Common myeloid progenitor, CD34-positive (primary cell): ENCODE measurements at regions not wholly inside any gene's neighbourhood (a gene's known extent, or its start where the extent isn't known, plus 50 kb on each side); places are given as distances from the start of the nearest gene placed in this dataset.

Source experiments
- CTCF ChIA-PET: fragments of 350-600 bp; sonication (Branson Sonifier 250); formaldehyde crosslinking; loops from one replicate; lab custom pipeline; 2021; ENCODE audit warnings: antibody characterized with exemption; lab: Charles Lee
- POLR2A ChIA-PET: fragments of 350-600 bp; sonication (Branson Sonifier 250); formaldehyde crosslinking; loops from one replicate; lab custom pipeline; 2021; ENCODE audit warnings: antibody characterized with exemption; lab: Charles Lee
- DNase-seq, 3 donors: peaks; one replicate each; pipeline versions ENCODE4 v3.0.0 to v3.0.0-alpha.2; 2013
- H3K27ac ChIP-seq, 2 experiments: 1 replicate in 1 of 2; 2 replicates in 1 of 2; pipeline ENCODE4 v1.7.0; 2013; ENCODE audit warnings: inconsistent platforms in 2 of 2, low read length in 2 of 2, mild to moderate bottlenecking in 2 of 2, low read depth in 1 of 2, moderate library complexity in 1 of 2; ENCODE audit not compliant: severe bottlenecking in 2 of 2, insufficient read depth in 1 of 2, poor library complexity in 1 of 2
- H3K27me3 ChIP-seq, 5 experiments: replicated peaks in 2 of 5; 1 replicate in 3 of 5; 2 replicates in 2 of 5; pipeline versions ENCODE4 v1.6.1 to v1.7.0; 2013; ENCODE audit warnings: low read length in 4 of 5, mild to moderate bottlenecking in 2 of 5, moderate library complexity in 2 of 5, inconsistent platforms in 1 of 5; ENCODE audit not compliant: insufficient read depth in 5 of 5, control insufficient read depth in 4 of 5
- H3K36me3 ChIP-seq, 4 experiments: 1 replicate in 2 of 4; 2 replicates in 2 of 4; pipeline versions ENCODE4 v1.6.1 to v1.7.0; 2013; ENCODE audit warnings: low read length in 3 of 4, control low read depth in 1 of 4, mild to moderate bottlenecking in 1 of 4; ENCODE audit not compliant: control insufficient read depth in 4 of 4, insufficient read depth in 4 of 4
- H3K4me1 ChIP-seq, 4 experiments: 1 replicate in 3 of 4; 2 replicates in 1 of 4; pipeline versions ENCODE4 v1.6.1 to v1.7.1; 2013; ENCODE audit warnings: low read length in 3 of 4, mild to moderate bottlenecking in 3 of 4, control low read depth in 1 of 4, inconsistent platforms in 1 of 4, moderate library complexity in 1 of 4; ENCODE audit not compliant: control insufficient read depth in 4 of 4, insufficient read depth in 4 of 4; ENCODE audit errors: control extremely low read depth in 1 of 4
- H3K4me3 ChIP-seq, 7 experiments: 1 replicate in 4 of 7; 2 replicates in 3 of 7; pipeline versions ENCODE4 v1.5.1 to v1.7.0; 2013; ENCODE audit warnings: mild to moderate bottlenecking in 7 of 7, low read length in 6 of 7, moderate library complexity in 6 of 7, inconsistent platforms in 2 of 7, low read depth in 2 of 7, control low read depth in 1 of 7; ENCODE audit not compliant: insufficient read depth in 4 of 7, control insufficient read depth in 1 of 7; ENCODE audit errors: extremely low read depth in 1 of 7
- H3K9me3 ChIP-seq, 5 experiments: 1 replicate in 4 of 5; 2 replicates in 1 of 5; pipeline versions ENCODE4 v1.6.1 to v1.7.1; 2013; ENCODE audit warnings: low read length in 4 of 5, mild to moderate bottlenecking in 2 of 5, inconsistent platforms in 1 of 5, low read depth in 1 of 5, moderate library complexity in 1 of 5; ENCODE audit not compliant: control insufficient read depth in 4 of 5, insufficient read depth in 2 of 5; ENCODE audit errors: control extremely low read depth in 1 of 5
- WGBS: methylation state at CpG from one replicate; pipeline ENCODE4 v1.1.5; 2013; ENCODE audit not compliant: insufficient coverage; 5-methylcytosine and 5-hydroxymethylcytosine counted together

DNA sequence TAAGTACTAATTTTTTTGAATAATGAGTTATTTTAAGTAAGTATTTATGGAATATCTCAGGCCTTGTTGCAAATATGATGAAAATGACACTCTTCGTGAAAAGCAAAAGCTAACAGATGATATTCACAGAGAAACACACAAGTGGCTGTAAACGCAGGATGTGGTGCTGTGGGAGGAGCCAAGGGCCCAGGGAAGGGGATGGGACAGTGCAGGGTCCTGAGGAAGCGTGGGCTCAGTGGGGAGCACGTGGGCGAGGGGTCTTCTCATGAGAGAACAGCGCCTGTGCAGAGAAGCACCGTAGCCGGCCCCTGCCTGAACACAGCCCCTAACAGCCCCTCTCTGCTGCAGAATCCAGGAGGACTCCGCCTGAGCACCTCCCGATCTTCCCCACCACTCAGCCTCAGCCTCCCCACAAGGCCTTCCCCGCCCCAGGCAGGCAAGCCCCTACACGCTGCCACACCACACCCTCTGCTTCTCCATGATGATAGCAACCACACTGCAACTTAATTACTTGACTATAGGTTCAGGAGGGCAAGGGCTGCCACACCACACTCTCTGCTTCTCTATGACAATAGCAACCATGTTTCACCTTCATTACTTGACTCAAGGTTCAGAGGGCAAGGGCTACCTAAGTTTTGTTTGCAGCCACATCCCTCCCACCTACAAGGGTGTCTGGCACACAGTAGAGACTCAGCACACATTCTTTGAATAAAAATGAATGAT lies 152.6 kb upstream of the RNF32 start:
- no peak for DNase-seq
- 77% methylated on average over 8 of the region's 12 CpGs for WGBS
- no peaks in the 10 kb centered on the region for H3K36me3 ChIP-seq
- ChIA-PET POLR2A (no interaction called here), CTCF (no interaction called here)
- no peaks in the 10 kb centered on the region for H3K4me1 ChIP-seq
- no peaks in the 10 kb centered on the region for H3K9me3 ChIP-seq
- H3K27ac ChIP-seq: no peak overlapping the region
- H3K4me3 ChIP-seq: no peak overlapping the region
- peaks cover 0 to 29% (median 4%) of the 10 kb centered on the region in 5 experiments for H3K27me3 ChIP-seq

DNA sequence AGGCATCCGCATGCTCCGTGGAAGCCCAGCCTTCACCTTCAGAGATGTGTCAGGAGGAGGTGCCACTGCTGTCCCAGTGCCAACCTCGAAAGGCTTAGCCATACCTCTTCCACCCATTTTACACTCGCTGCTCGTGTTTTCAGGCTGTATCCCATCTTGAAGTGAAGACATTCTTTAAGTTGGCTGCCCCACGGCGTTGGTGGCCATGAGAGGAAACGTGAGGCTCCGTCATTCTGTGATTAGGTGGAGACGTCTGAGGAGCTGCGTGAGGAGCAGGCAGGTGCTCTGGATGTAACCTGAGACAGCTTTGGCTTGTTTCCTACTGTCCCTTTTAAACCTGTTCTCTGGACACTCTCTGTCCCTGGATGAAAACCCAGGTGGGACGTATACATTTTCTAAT lies 159.9 kb upstream of the RNF32 start:
- no peak for DNase-seq
- 89% methylated on average over 12 of the region's 12 CpGs for WGBS
- H3K36me3 ChIP-seq: no peaks in the 10 kb centered on the region
- ChIA-PET POLR2A (no interaction called here), CTCF (no interaction called here)
- H3K4me3 ChIP-seq: no peak overlapping the region
- peaks cover 0 to 48% (median 5%) of the 10 kb centered on the region in 5 experiments for H3K27me3 ChIP-seq
- no peaks in the 10 kb centered on the region for H3K4me1 ChIP-seq
- no peaks in the 10 kb centered on the region for H3K9me3 ChIP-seq
- no peak overlapping the region for H3K27ac ChIP-seq

DNA sequence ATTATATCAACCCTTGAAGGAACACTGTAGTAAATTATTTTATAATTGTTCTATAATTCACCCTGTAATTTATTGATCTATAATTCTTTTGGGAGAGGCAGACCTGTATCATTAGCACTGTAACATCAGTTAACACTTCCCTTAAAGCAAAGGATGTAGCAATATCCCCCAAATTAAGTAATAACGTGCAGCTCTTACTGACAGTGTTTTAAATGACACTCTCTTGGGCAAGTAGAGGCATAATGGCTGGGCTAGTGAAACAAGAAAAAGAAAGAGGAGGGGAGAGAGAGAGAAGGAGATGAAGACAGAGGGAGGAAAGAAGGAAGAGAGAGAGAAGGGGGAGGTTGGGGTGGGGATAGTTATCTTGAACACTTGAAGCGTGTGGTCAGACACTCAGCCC lies 161.0 kb upstream of the RNF32 start:
- no peaks in the 10 kb centered on the region for H3K36me3 ChIP-seq
- no peak overlapping the region for H3K27ac ChIP-seq
- H3K27me3 ChIP-seq: peaks cover 0 to 53% (median 8%) of the 10 kb centered on the region in 5 experiments
- DNase-seq: no peak
- no peaks in the 10 kb centered on the region for H3K9me3 ChIP-seq
- ChIA-PET POLR2A (no interaction called here), CTCF (no interaction called here)
- no peaks in the 10 kb centered on the region for H3K4me1 ChIP-seq
- H3K4me3 ChIP-seq: no peak overlapping the region
- 40% methylated on average over 1 of the region's 2 CpGs for WGBS

DNA sequence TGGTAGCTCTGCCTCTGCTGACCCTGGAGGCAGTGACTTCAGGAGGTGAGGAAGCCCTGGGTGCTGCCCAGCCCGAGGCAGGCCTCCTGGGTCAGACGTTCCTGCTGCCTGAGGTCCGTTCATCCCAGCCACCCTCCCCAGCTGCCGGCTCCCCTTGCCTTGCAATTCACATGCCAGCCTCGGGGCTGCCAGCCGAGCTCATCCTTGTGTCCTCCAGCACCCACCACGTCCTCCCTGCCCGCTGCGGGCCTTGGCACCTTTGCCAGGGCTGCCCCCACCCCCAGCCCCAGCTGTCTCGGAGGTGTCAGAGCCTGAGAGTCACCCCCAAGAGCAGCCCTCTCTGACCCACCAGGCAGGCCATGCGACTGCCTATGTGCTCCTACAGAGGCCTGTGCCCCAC lies 162.1 kb upstream of the RNF32 start:
- ChIA-PET CTCF (no interaction called here), POLR2A (no interaction called here)
- DNase-seq: no peak
- no peaks in the 10 kb centered on the region for H3K4me1 ChIP-seq
- no peak overlapping the region for H3K4me3 ChIP-seq
- H3K9me3 ChIP-seq: no peaks in the 10 kb centered on the region
- H3K36me3 ChIP-seq: no peaks in the 10 kb centered on the region
- peaks cover 0 to 55% (median 8%) of the 10 kb centered on the region in 5 experiments for H3K27me3 ChIP-seq
- WGBS: 89% methylated on average over 11 of the region's 11 CpGs
- no peak overlapping the region for H3K27ac ChIP-seq

DNA sequence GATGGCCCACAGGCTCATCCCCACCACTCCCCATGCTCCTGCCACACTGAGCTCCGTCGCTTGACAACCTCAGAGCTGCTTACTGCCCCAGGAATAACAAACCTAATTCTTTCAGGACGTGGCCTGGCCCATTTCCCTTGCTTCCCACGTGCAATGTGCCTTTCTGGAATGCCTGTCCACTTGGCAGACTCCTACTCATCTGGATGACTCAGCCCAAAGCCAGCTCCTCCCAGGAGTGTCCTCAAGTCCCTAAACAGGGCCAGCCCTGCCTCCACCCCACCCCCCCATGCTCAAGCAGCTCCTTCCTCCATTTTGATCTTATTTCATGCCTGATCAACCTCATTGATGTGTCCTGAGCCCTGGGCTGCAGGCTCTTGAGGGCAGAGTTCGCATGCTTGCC lies 164.9 kb upstream of the RNF32 start:
- WGBS: 73% methylated on average over 5 of the region's 5 CpGs
- H3K9me3 ChIP-seq: no peaks in the 10 kb centered on the region
- H3K27me3 ChIP-seq: peaks cover 0 to 45% (median 5%) of the 10 kb centered on the region in 5 experiments
- DNase-seq: no peak
- no peak overlapping the region for H3K4me3 ChIP-seq
- CTCF ChIA-PET: interaction anchor here (1.3 to 1.4 kb wide), 2 partner anchors 9 to 665 kb away, joined by 3 read pairs; no protein-coding TSS in a partner anchor
- no peaks in the 10 kb centered on the region for H3K4me1 ChIP-seq
- H3K27ac ChIP-seq: no peak overlapping the region
- POLR2A ChIA-PET: no interaction called here
- H3K36me3 ChIP-seq: no peaks in the 10 kb centered on the region

DNA sequence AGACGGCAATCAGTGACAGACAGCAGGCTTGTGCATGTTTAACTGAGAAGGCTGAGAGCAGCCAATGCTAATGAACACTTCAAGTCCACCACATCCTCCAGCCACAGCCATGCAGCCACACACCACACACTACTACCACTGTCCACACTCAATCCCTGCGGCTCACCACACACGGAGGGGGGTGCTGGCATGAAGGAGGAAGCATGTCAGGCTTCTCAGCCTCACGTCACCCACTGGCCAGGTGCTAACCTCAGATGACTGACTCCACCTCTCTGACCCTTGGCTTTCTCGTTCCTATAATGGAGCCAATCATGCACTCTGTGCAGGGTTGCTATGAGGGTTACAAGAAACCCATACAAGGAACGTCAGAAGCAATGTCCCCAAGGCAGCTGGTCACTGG lies 165.4 kb upstream of the RNF32 start:
- Histone ChIP-seq H3K4me1 (no peaks in the 10 kb centered on the region), H3K4me3 (no peak overlapping the region), H3K27me3 (peaks cover 0 to 45% (median 5%) of the 10 kb centered on the region in 5 experiments), H3K9me3 (no peaks in the 10 kb centered on the region), H3K36me3 (no peaks in the 10 kb centered on the region), H3K27ac (no peak overlapping the region)
- no peak for DNase-seq
- 78% methylated on average over 3 of the region's 6 CpGs for WGBS
- ChIA-PET CTCF (interaction anchor here (1.0 to 1.3 kb wide), 3 partner anchors 9 to 676 kb away, joined by 3 to 5 read pairs (median 3); no protein-coding TSS in a partner anchor), POLR2A (no interaction called here)

DNA sequence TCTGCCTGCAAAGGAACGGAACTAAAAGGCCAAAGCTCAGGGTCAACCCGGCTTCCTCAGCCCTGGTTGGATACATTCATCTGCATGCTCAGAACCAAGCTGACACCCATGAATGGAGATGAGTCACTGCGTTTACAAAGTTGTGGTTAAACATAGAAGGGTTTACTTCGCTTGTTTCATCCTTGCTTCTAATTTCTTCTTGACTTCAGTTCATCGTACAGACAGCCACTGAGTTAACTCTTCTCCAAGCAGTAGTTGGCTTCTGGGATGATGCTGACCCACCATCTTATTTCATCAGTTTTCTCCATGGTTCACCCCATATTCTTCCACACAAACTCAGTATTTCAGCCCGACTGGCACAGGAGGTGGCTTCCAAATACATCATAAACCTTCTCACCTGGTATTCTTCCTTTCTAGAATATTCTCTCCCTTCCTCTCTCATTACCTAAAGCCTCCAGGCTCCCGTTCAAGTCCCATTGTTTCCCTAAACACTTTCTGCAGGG lies 166.3 kb upstream of the RNF32 start:
- H3K27me3 ChIP-seq: peaks cover 0 to 36% (median 3%) of the 10 kb centered on the region in 5 experiments
- DNase-seq: no peak
- no peaks in the 10 kb centered on the region for H3K36me3 ChIP-seq
- no peaks in the 10 kb centered on the region for H3K9me3 ChIP-seq
- 94% methylated on average over 6 of the region's 7 CpGs for WGBS
- POLR2A ChIA-PET: no interaction called here
- no peaks in the 10 kb centered on the region for H3K4me1 ChIP-seq
- CTCF ChIA-PET: interaction anchor here (1.0 to 1.3 kb wide), 3 partner anchors 31 to 675 kb away, joined by 3 to 5 read pairs (median 3); no protein-coding TSS in a partner anchor
- no peak overlapping the region for H3K27ac ChIP-seq
- H3K4me3 ChIP-seq: no peak overlapping the region
